Uterus (tissue), 2 donors: ENCODE measurements at regions not wholly inside any gene's neighbourhood (a gene's known extent, or its start where the extent isn't known, plus 50 kb on each side); places are given as distances from the start of the nearest gene placed in this dataset.

Source experiments
- CTCF ChIP-seq, 4 experiments: fragments of 200-600 bp in 2 of 4; fragments of 450-650 bp in 2 of 4; sonication (generic) in 2 of 4; IDR thresholded peaks; one replicate each; pipeline ENCODE4 v1.5.1; 2016 to 2019; ENCODE audit warnings: antibody characterized with exemption in 4 of 4, mild to moderate bottlenecking in 2 of 4, moderate library complexity in 1 of 4
- POLR2A ChIP-seq, 2 donors: fragments of 450-650 bp; IDR thresholded peaks; one replicate each; pipeline ENCODE4 v1.6.1; 2016; ENCODE audit warnings: antibody characterized with exemption in 2 of 2, mild to moderate bottlenecking in 1 of 2, moderate library complexity in 1 of 2

DNA sequence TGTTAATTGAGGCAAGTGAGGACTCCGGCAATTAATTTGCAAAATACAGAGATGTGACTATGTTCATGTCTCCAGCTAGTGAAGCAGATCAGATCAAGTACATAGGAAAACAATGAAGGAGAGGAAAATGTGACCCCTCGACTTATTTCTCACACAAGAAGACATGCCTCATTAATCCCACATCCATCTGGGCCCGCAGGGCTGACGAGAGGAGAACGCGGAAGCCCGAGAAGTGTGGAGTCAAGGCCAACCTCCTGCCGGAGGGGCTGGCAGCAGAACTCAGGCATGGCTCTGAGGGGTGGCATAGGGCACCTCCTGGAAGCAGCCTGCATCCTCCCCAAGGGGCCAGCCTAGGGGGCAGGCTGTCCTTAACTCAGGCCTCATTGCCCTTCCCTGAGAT is 54.4 kb downstream of the ZNF503 start:
- TF ChIP-seq CTCF (IDR thresholded peaks at IDR 0.05): no peak
- TF ChIP-seq POLR2A (IDR thresholded peaks at IDR 0.05): no peak
